Gastroesophageal sphincter (tissue), 3 donors: ENCODE measurements at regions not wholly inside any gene's neighbourhood (a gene's known extent, or its start where the extent isn't known, plus 50 kb on each side); places are given as distances from the start of the nearest gene placed in this dataset.

Experiments
- CTCF ChIP-seq, 4 experiments: fragments of 200-600 bp in 2 of 4; fragments of 450-650 bp in 2 of 4; sonication (generic) in 1 of 4; IDR thresholded peaks; one replicate each; pipeline ENCODE4 v1.5.1; 2017 to 2019; ENCODE audit warnings: antibody characterized with exemption in 4 of 4, mild to moderate bottlenecking in 2 of 4, moderate library complexity in 2 of 4
- POLR2A ChIP-seq, 2 donors: fragments of 450-650 bp; IDR thresholded peaks; one replicate each; pipeline ENCODE4 v1.6.1; 2017; ENCODE audit warnings: antibody characterized with exemption in 2 of 2, mild to moderate bottlenecking in 2 of 2, moderate library complexity in 1 of 2

- TF ChIP-seq CTCF (IDR thresholded peaks at IDR 0.05) (no peak), POLR2A (IDR thresholded peaks at IDR 0.05) (no peak)
Measured at GRCh38 chr6:44740566-44741120, 353.1 kb downstream of the CDC5L start.
